ENCODE measurements at regions not wholly inside any gene's neighbourhood (a gene's known extent, or its start where the extent isn't known, plus 50 kb on each side); places are given as distances from the start of the nearest gene placed in this dataset.

DNA sequence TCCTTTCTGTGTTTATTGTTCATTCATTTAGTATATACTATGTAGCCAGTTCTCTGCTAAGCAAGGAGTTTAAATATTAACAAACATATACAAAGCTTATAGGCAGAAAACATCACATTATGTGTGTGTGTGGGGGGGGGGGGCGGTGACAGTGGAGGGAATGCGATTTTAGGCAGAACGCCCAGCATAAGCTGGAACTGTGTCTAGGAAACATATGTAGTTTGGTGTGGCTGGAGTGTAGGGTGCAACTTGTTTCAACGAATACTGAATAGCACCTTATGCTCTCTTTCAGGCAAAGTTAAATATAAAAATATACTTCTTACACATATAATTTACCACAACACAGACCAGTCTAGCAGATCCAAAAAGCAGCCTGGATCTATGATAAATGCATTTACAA lies 980.6 kb downstream of the SLC6A15 start:
- whole genome bisulfite sequencing, 2 experiments (ENCODE audit: extremely low coverage in 2 of 2, insufficient read length in 1 of 2): no CpG with 5 or more reads among the region's 4 CpGs
- no peak overlapping the region for H2BK120ac ChIP-seq (ENCODE audit: low read depth, low read length)
- H3K27ac ChIP-seq (ENCODE audit: insufficient read depth, low read length): no peak overlapping the region
- H3K4me1 ChIP-seq (ENCODE audit: control insufficient read depth, insufficient read depth, low read length): no peaks in the 10 kb centered on the region
- intact Hi-C loops (cut with micrococcal nuclease): no loop called here
- H3K4me2 ChIP-seq (ENCODE audit: low read depth, low read length): no peak overlapping the region
- POLR2A ChIA-PET (ENCODE audit: unreplicated experiment): no interaction called here
- no peaks in the 10 kb centered on the region for H3K79me1 ChIP-seq (ENCODE audit: low read depth in 1 of 2, low read length in 2 of 2)
- H3K18ac ChIP-seq (ENCODE audit: low read depth, low read length): no peak overlapping the region
- H4K5ac ChIP-seq (ENCODE audit: low read depth, low read length): no peak overlapping the region
- no peaks in the 10 kb centered on the region for H3K36me3 ChIP-seq (ENCODE audit: control insufficient read depth, insufficient read depth, low read length)
- H2AK5ac ChIP-seq (ENCODE audit: low read depth, low read length): no peak overlapping the region
- ATAC-seq (ENCODE audit: low read depth) (no peak), DNase-seq (no peak)
- H3K4me3 ChIP-seq (ENCODE audit: insufficient read depth, low read depth, low read length): no peak overlapping the region
- in situ Hi-C loops (cut with MboI; ENCODE audit: low sequenced_read_pairs): no loop called here
- H2AK9ac ChIP-seq (replicated peaks; ENCODE audit: low read depth, low read length, poor library complexity): no peak overlapping the region
- no peak overlapping the region for H2BK5ac ChIP-seq (ENCODE audit: low read depth, low read length, poor library complexity, severe bottlenecking)
- no TSS peak for BruUV-seq (replicated peaks)
- H3K14ac ChIP-seq (replicated peaks; ENCODE audit: low read depth, low read length): no peak overlapping the region
- H3K9me1 ChIP-seq (ENCODE audit: insufficient read depth, low read length): no peaks in the 10 kb centered on the region
- H3K23ac ChIP-seq (ENCODE audit: low read depth, low read length): no peak overlapping the region
- no peak overlapping the region for H4K91ac ChIP-seq (ENCODE audit: insufficient read depth, low read depth, low read length)
- CTCF ChIA-PET: no interaction called here
- no peaks in the 10 kb centered on the region for H4K20me1 ChIP-seq (ENCODE audit: insufficient read depth, low read length)
- no peak overlapping the region for H3K9ac ChIP-seq (ENCODE audit: low read depth, low read length)
- H3K56ac ChIP-seq (ENCODE audit: extremely low read depth, insufficient read depth, low read length): no peak overlapping the region
- no peak overlapping the region for H3K4ac ChIP-seq (ENCODE audit: low read depth, low read length)
- H3K9me3 ChIP-seq (ENCODE audit: control insufficient read depth, insufficient read depth, low read length): no peaks in the 10 kb centered on the region
- H2BK20ac ChIP-seq (ENCODE audit: low read depth, low read length): no peak overlapping the region
- TF ChIP-seq MAFK (IDR thresholded peaks at IDR 0.05; ENCODE audit: low read depth, low read length) (no peak), MAZ (IDR thresholded peaks at IDR 0.05; ENCODE audit: borderline replicate concordance, low read depth, low read length) (no peak), POLR2A (IDR thresholded peaks at IDR 0.05; ENCODE audit: low read depth, low read length) (no peak), RFX5 (IDR thresholded peaks at IDR 0.05; ENCODE audit: low read depth, low read length) (no peak), FOS (IDR thresholded peaks at IDR 0.05; ENCODE audit: low read depth, low read length) (no peak), BHLHE40 (IDR thresholded peaks at IDR 0.05; ENCODE audit: low read depth, low read length) (no peak), NFE2L2 (IDR thresholded peaks at IDR 0.05; ENCODE audit: low read depth, low read length) (no peak), ELK1 (IDR thresholded peaks at IDR 0.05; ENCODE audit: borderline replicate concordance, low read depth, low read length) (no peak), SMC3 (IDR thresholded peaks at IDR 0.05; ENCODE audit: low read depth, low read length) (no peak), USF2 (IDR thresholded peaks at IDR 0.05; ENCODE audit: low read depth, low read length) (no peak), CHD1 (IDR thresholded peaks at IDR 0.05; ENCODE audit: low read depth, low read length) (no peak), RCOR1 (IDR thresholded peaks at IDR 0.05; ENCODE audit: insufficient replicate concordance, low read length) (no peak), MXI1 (IDR thresholded peaks at IDR 0.05; ENCODE audit: borderline replicate concordance, low read depth, low read length) (no peak), CEBPB (IDR thresholded peaks at IDR 0.05; ENCODE audit: low read depth, low read length) (no peak), RAD21 (IDR thresholded peaks at IDR 0.05; ENCODE audit: low read length) (no peak)
- TF ChIP-seq, protein P1, sequence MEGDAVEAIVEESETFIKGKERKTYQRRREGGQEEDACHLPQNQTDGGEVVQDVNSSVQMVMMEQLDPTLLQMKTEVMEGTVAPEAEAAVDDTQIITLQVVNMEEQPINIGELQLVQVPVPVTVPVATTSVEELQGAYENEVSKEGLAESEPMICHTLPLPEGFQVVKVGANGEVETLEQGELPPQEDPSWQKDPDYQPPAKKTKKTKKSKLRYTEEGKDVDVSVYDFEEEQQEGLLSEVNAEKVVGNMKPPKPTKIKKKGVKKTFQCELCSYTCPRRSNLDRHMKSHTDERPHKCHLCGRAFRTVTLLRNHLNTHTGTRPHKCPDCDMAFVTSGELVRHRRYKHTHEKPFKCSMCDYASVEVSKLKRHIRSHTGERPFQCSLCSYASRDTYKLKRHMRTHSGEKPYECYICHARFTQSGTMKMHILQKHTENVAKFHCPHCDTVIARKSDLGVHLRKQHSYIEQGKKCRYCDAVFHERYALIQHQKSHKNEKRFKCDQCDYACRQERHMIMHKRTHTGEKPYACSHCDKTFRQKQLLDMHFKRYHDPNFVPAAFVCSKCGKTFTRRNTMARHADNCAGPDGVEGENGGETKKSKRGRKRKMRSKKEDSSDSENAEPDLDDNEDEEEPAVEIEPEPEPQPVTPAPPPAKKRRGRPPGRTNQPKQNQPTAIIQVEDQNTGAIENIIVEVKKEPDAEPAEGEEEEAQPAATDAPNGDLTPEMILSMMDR (conservative IDR thresholded peaks at IDR 0.05; ENCODE audit: low read depth, low read length): no peak
- no peak overlapping the region for H2AFZ ChIP-seq (replicated peaks; ENCODE audit: low read length, poor library complexity)
- H2BK15ac ChIP-seq (ENCODE audit: low read depth, low read length): no peak overlapping the region
- no peaks in the 10 kb centered on the region for H3K27me3 ChIP-seq (ENCODE audit: control insufficient read depth, insufficient read depth, low read length)
- no peak overlapping the region for H4K8ac ChIP-seq (ENCODE audit: low read depth in 2 of 2, low read length in 2 of 2)
- dilution Hi-C loops (cut with HindIII; ENCODE audit: low sequenced_read_pairs, unreplicated experiment): no loop called here

Measured in IMR-90 (cell line).